ENCODE measurements at regions not wholly inside any gene's neighbourhood (a gene's known extent, or its start where the extent isn't known, plus 50 kb on each side); places are given as distances from the start of the nearest gene placed in this dataset.

DNA sequence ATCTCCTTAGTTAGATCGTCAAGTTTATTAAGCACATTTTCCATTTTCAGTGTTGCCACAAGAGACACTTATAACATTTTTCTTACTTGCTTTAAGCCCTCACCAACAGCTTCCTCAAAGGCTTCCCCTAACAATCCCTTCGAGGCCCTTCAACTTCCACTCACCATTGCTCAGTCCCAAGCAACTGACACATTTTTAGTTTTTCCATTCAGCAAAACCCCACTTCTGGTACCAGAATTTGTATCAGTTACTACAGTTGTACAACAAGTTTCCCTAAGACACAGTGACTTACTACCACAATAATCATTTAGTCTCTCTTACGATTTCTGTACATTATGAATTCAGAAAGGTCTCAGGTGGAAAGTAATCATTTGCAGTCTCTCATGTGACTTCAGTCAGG lies 276.8 kb upstream of the PKN2 start (continued):
- TF ChIP-seq USF2 (IDR thresholded peaks at IDR 0.05; ENCODE audit: borderline replicate concordance, low read depth, low read length) = no peak
- TF ChIP-seq EZH2 (IDR thresholded peaks at IDR 0.05; ENCODE audit: borderline replicate concordance, control insufficient read depth, low read depth, low read length) = no peak
- TF ChIP-seq HSF1 (IDR thresholded peaks at IDR 0.05; ENCODE audit: low read depth, low read length) = no peak

GRCh38 chr1:88421997-88422396 lies 262.1 kb upstream of the PKN2 start:
- DNase-seq (ENCODE audit: low read depth, low spot score) (no peak), FAIRE-seq (no peak), ATAC-seq (no peak)
- no peaks in the 10 kb centered on the region for H3K4me1 ChIP-seq (ENCODE audit: control insufficient read depth, insufficient read depth, low read length)
- H3K9me3 ChIP-seq (replicated peaks; ENCODE audit: control insufficient read depth, insufficient read depth, low read length) = no peaks in the 10 kb centered on the region; the same call in 2 of the 3 replicates
- no peaks in the 10 kb centered on the region for H4K20me1 ChIP-seq (ENCODE audit: control insufficient read depth, insufficient read depth)
- ChIA-PET POLR2A (no interaction called here), SMC1A (ENCODE audit: uncharacterized antibody, unreplicated experiment) (no interaction called here), CTCF (interaction anchor here (0.6 kb wide), 1 partner anchor 1715 kb away, joined by 3 read pairs; no protein-coding TSS in a partner anchor), RAD21 (ENCODE audit: unreplicated experiment) (no interaction called here)
- H3K79me2 ChIP-seq (ENCODE audit: control insufficient read depth, insufficient read depth, low read length) = no peaks in the 10 kb centered on the region
- H3K4me3 ChIP-seq = no peak overlapping the region
- H3K4me2 ChIP-seq (ENCODE audit: control insufficient read depth, insufficient read depth) = no peak overlapping the region
- no peak overlapping the region for H3K9ac ChIP-seq (ENCODE audit: control insufficient read depth, insufficient read depth, low read length)
- H3K27ac ChIP-seq (ENCODE audit: control insufficient read depth, insufficient read depth) = no peak overlapping the region
- TF ChIP-seq EZH2 (IDR thresholded peaks at IDR 0.05; ENCODE audit: borderline replicate concordance, control insufficient read depth, low read depth, low read length) (no peak), ASH2L (IDR thresholded peaks at IDR 0.05; ENCODE audit: borderline replicate concordance, low read depth) (no peak), ZBED1 (IDR thresholded peaks at IDR 0.05; ENCODE audit: borderline replicate concordance) (no peak), MYB (IDR thresholded peaks at IDR 0.05; ENCODE audit: borderline replicate concordance, low read depth, low read length) (no peak), CEBPB (IDR thresholded peaks at IDR 0.05; ENCODE audit: borderline replicate concordance in 1 of 2, low read depth in 2 of 2, low read length in 2 of 2) (no peak), RAD21 (IDR thresholded peaks at IDR 0.05; ENCODE audit: insufficient read depth, low read depth, low read length) (no peak), YBX1 (IDR thresholded peaks at IDR 0.05) (no peak)
- TF ChIP-seq, protein P1, sequence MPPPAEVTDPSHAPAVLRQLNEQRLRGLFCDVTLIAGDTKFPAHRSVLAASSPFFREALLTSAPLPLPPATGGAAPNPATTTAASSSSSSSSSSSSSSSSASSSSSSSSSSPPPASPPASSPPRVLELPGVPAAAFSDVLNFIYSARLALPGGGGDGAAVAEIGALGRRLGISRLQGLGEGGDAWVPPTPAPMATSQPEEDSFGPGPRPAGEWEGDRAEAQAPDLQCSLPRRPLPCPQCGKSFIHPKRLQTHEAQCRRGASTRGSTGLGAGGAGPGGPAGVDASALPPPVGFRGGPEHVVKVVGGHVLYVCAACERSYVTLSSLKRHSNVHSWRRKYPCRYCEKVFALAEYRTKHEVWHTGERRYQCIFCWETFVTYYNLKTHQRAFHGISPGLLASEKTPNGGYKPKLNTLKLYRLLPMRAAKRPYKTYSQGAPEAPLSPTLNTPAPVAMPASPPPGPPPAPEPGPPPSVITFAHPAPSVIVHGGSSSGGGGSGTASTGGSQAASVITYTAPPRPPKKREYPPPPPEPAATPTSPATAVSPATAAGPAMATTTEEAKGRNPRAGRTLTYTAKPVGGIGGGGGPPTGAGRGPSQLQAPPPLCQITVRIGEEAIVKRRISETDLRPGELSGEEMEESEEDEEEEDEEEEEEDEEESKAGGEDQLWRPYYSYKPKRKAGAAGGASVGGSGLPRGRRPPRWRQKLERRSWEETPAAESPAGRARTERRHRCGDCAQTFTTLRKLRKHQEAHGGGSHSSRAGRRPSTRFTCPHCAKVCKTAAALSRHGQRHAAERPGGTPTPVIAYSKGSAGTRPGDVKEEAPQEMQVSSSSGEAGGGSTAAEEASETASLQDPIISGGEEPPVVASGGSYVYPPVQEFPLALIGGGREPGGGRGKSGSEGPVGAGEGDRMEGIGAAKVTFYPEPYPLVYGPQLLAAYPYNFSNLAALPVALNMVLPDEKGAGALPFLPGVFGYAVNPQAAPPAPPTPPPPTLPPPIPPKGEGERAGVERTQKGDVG (CRISPR knock-in tag; IDR thresholded peaks at IDR 0.05) = no peak
- TF ChIP-seq, protein P2, sequence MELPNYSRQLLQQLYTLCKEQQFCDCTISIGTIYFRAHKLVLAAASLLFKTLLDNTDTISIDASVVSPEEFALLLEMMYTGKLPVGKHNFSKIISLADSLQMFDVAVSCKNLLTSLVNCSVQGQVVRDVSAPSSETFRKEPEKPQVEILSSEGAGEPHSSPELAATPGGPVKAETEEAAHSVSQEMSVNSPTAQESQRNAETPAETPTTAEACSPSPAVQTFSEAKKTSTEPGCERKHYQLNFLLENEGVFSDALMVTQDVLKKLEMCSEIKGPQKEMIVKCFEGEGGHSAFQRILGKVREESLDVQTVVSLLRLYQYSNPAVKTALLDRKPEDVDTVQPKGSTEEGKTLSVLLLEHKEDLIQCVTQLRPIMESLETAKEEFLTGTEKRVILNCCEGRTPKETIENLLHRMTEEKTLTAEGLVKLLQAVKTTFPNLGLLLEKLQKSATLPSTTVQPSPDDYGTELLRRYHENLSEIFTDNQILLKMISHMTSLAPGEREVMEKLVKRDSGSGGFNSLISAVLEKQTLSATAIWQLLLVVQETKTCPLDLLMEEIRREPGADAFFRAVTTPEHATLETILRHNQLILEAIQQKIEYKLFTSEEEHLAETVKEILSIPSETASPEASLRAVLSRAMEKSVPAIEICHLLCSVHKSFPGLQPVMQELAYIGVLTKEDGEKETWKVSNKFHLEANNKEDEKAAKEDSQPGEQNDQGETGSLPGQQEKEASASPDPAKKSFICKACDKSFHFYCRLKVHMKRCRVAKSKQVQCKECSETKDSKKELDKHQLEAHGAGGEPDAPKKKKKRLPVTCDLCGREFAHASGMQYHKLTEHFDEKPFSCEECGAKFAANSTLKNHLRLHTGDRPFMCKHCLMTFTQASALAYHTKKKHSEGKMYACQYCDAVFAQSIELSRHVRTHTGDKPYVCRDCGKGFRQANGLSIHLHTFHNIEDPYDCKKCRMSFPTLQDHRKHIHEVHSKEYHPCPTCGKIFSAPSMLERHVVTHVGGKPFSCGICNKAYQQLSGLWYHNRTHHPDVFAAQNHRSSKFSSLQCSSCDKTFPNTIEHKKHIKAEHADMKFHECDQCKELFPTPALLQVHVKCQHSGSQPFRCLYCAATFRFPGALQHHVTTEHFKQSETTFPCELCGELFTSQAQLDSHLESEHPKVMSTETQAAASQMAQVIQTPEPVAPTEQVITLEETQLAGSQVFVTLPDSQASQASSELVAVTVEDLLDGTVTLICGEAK (IDR thresholded peaks at IDR 0.05; ENCODE audit: borderline replicate concordance) = no peak
- H3K36me3 ChIP-seq (ENCODE audit: control insufficient read depth in 2 of 2, insufficient read depth in 2 of 2, low read length in 1 of 2) = no peaks in the 10 kb centered on the region
- no TSS peak for BruUV-seq (replicated peaks)
- WGBS (ENCODE audit: insufficient coverage, insufficient replicate concordance, low lambda C conversion rate, missing lambda C conversion rate) = 74% methylated on average over 1 of the region's 1 CpG
- H2AFZ ChIP-seq (ENCODE audit: control insufficient read depth, low read depth, low read length) = no peak overlapping the region
- intact Hi-C loops (cut with micrococcal nuclease; ENCODE audit: unreplicated experiment) (no loop called here), in situ Hi-C loops (cut with MboI) (no loop called here)
- H3K27me3 ChIP-seq (replicated peaks in 1 of 2; ENCODE audit: control insufficient read depth in 2 of 2, insufficient read depth in 2 of 2, low read length in 1 of 2) = no peaks in the 10 kb centered on the region

Data from GM12878 (cell line).